OCI-LY7 (cell line): ENCODE measurements at regions not wholly inside any gene's neighbourhood (a gene's known extent, or its start where the extent isn't known, plus 50 kb on each side); places are given as distances from the start of the nearest gene placed in this dataset.
"Not testable (repeated sequence)": the region's sequence is repeated elsewhere in the genome, so short reads cannot be mapped to it uniquely, and the experiment has no call there.

ENCODE experiments used
- BruUV-seq: library from RNA; stranded (reverse); fragments of 400-500 nt; replicated peaks from 2 replicates; lab custom pipeline; 2021; lab: Mats Ljungman, UMichigan
- CTCF ChIA-PET: fragments of 300-600 bp; sonication (Branson Sonifier 250); formaldehyde crosslinking; loops from one replicate; lab custom pipeline; 2022; ENCODE audit warnings: antibody characterized with exemption; ENCODE audit not compliant: unreplicated experiment; lab: Charles Lee
- POLR2A ChIA-PET: fragments of 300-600 bp; sonication (Branson Sonifier 250); formaldehyde crosslinking; loops from one replicate; lab custom pipeline; 2022; ENCODE audit warnings: antibody characterized with exemption; lab: Charles Lee
- DNase-seq: peaks from one replicate; pipeline ENCODE4 v3.0.0-alpha.2; 2015; ENCODE audit warnings: low spot score
- H2AFZ ChIP-seq: fragments of 200-600 bp; sonication (generic), shearing (Covaris generic); 2 replicates; pipeline ENCODE4 v1.6.1; 2014; ENCODE audit warnings: mild to moderate bottlenecking, antibody characterized with exemption, low read length, moderate library complexity
- H3K27ac ChIP-seq: fragments of 200-600 bp; sonication (generic); 2 replicates; pipeline ENCODE4 v1.5.1; 2014; ENCODE audit warnings: mixed run types, low read depth, mild to moderate bottlenecking, moderate library complexity, low read length, inconsistent platforms; ENCODE audit not compliant: poor library complexity, severe bottlenecking
- H3K36me3 ChIP-seq: fragments of 200-600 bp; sonication (generic); 2 replicates; pipeline ENCODE4 v1.6.1; 2014; ENCODE audit warnings: mild to moderate bottlenecking, antibody characterized with exemption, low read length, moderate library complexity, mixed read lengths; ENCODE audit not compliant: insufficient read depth
- H3K4me1 ChIP-seq: fragments of 200-600 bp; sonication (generic); 2 replicates; pipeline ENCODE4 v1.5.1; 2014; ENCODE audit warnings: mild to moderate bottlenecking, low read length; ENCODE audit not compliant: insufficient read depth, poor library complexity, severe bottlenecking
- H3K4me2 ChIP-seq: fragments of 200-600 bp; sonication (generic); 2 replicates; pipeline ENCODE4 v1.6.1; 2014; ENCODE audit warnings: mild to moderate bottlenecking, low read length
- H3K4me3 ChIP-seq: fragments of 200-600 bp; sonication (generic); 2 replicates; pipeline ENCODE4 v1.5.1; 2014; ENCODE audit warnings: mild to moderate bottlenecking, low read depth, low read length; ENCODE audit not compliant: poor library complexity, severe bottlenecking
- H3K79me2 ChIP-seq: fragments of 200-600 bp; sonication (generic); 2 replicates; pipeline ENCODE4 v1.6.1; 2016; ENCODE audit warnings: low read depth, mild to moderate bottlenecking, low read length, moderate library complexity, mixed read lengths; ENCODE audit not compliant: insufficient read depth
- H3K9me2 ChIP-seq: fragments of 200-600 bp; sonication (generic); 2 replicates; pipeline ENCODE4 v1.6.1; 2016; ENCODE audit warnings: mild to moderate bottlenecking, low read length, mixed read lengths; ENCODE audit not compliant: insufficient read depth
- H3K9me3 ChIP-seq: fragments of 200-600 bp; sonication (generic); 2 replicates; pipeline ENCODE4 v1.6.1; 2014; ENCODE audit warnings: mild to moderate bottlenecking, mixed run types, low read length, mixed read lengths
- H4K20me1 ChIP-seq: fragments of 200-600 bp; sonication (generic); 2 replicates; pipeline ENCODE4 v1.6.1; 2014; ENCODE audit warnings: mild to moderate bottlenecking, antibody characterized with exemption, low read length, moderate library complexity, mixed read lengths; ENCODE audit not compliant: insufficient read depth
- CTCF ChIP-seq: fragments of 200-600 bp; sonication (generic); conservative IDR thresholded peaks from 2 replicates; pipeline ENCODE4 v1.5.1; 2014; ENCODE audit warnings: mild to moderate bottlenecking, antibody characterized with exemption, low read length, moderate library complexity, mixed read lengths
- EZH2phosphoT487 ChIP-seq: fragments of 200-600 bp; sonication (generic); IDR thresholded peaks from 2 replicates; pipeline ENCODE4 v1.6.1; 2018; ENCODE audit warnings: low read depth, borderline replicate concordance, mild to moderate bottlenecking, mixed run types, antibody characterized with exemption, low read length, moderate library complexity, mixed read lengths
- intact Hi-C: fragments of 100-400 bp; cut with micrococcal nuclease; formaldehyde crosslinking; loops from one replicate; pipeline ENCODE4 v1.10.0; 2022; ENCODE audit not compliant: unreplicated experiment

GRCh38 chr10:44114441-44114840, 270.5 kb downstream of the CXCL12 start:
- Histone ChIP-seq H3K79me2 (no peaks in the 10 kb centered on the region), H3K4me2 (no peak overlapping the region), H3K27ac (no peak overlapping the region), H3K9me3 (no peaks in the 10 kb centered on the region), H3K9me2 (no peaks in the 10 kb centered on the region), H4K20me1 (no peaks in the 10 kb centered on the region), H3K4me1 (no peaks in the 10 kb centered on the region), H3K4me3 (no peak overlapping the region), H2AFZ (no peak overlapping the region), H3K36me3 (no peaks in the 10 kb centered on the region)
- no peak for DNase-seq
- TF ChIP-seq CTCF (no peak), EZH2phosphoT487 (no peak)
- ChIA-PET CTCF (no interaction called here), POLR2A (no interaction called here)
- no TSS peak for BruUV-seq
- intact Hi-C loops: no loop called here

- POLR2A ChIA-PET, H4K20me1 ChIP-seq, H2AFZ ChIP-seq, H3K4me1 ChIP-seq, H3K4me3 ChIP-seq, CTCF ChIA-PET, H3K9me2 ChIP-seq, H3K4me2 ChIP-seq, BruUV-seq, intact Hi-C loops, H3K9me3 ChIP-seq, H3K79me2 ChIP-seq, H3K27ac ChIP-seq, DNase-seq, H3K36me3 ChIP-seq: not testable (repeated sequence)
These were observed 272.6 kb downstream of the CXCL12 start for GRCh38 chr10:44112280-44112679.

GRCh38 chr10:44105696-44106095, 279.2 kb downstream of the CXCL12 start:
- no peak for DNase-seq
- H3K27ac ChIP-seq: no peak overlapping the region
- BruUV-seq: no TSS peak
- H3K9me2 ChIP-seq: no peaks in the 10 kb centered on the region
- ChIA-PET CTCF (no interaction called here), POLR2A (no interaction called here)
- no peak for TF ChIP-seq EZH2phosphoT487
- no peak for TF ChIP-seq CTCF
- H4K20me1 ChIP-seq: no peaks in the 10 kb centered on the region
- intact Hi-C loops: no loop called here
- H3K9me3 ChIP-seq: no peaks in the 10 kb centered on the region
- H2AFZ ChIP-seq: no peak overlapping the region
- H3K4me3 ChIP-seq: no peak overlapping the region
- H3K4me2 ChIP-seq: no peak overlapping the region
- no peaks in the 10 kb centered on the region for H3K36me3 ChIP-seq
- no peaks in the 10 kb centered on the region for H3K79me2 ChIP-seq
- H3K4me1 ChIP-seq: no peaks in the 10 kb centered on the region
